K562 (cell line): ENCODE measurements at regions not wholly inside any gene's neighbourhood (a gene's known extent, or its start where the extent isn't known, plus 50 kb on each side); places are given as distances from the start of the nearest gene placed in this dataset.

Experiments used
- EZH2 ChIP-seq: IDR thresholded peaks from 2 replicates; pipeline ENCODE4 v1.6.1; 2012; ENCODE audit warnings: low read depth, mild to moderate bottlenecking, inconsistent platforms, low read length, borderline replicate concordance
- FOXA3 ChIP-seq, 2 experiments: fragments of 450-650 bp in 1 of 2; sonication (generic) in 1 of 2; formaldehyde crosslinking; IDR thresholded peaks in 1 of 2; conservative IDR thresholded peaks in 1 of 2; 2 replicates each; pipeline versions ENCODE4 v1.4.0 to v1.8.0; 2020 to 2022; ENCODE audit warnings: mild to moderate bottlenecking in 2 of 2, missing genetic modification reagents in 1 of 2
- KDM1A ChIP-seq, 2 experiments: fragments of 450-650 bp; IDR thresholded peaks; 2 replicates each; pipeline ENCODE4 v1.6.1; 2016; ENCODE audit warnings: mild to moderate bottlenecking in 2 of 2
- PCBP2 ChIP-seq: fragments of 200-400 bp; formaldehyde crosslinking; IDR thresholded peaks from 2 replicates; pipeline ENCODE4 v1.6.1; 2018; ENCODE audit warnings: low read length, low read depth, mild to moderate bottlenecking, moderate library complexity; ENCODE audit not compliant: poor library complexity, severe bottlenecking
- PREB ChIP-seq: sonication (generic); formaldehyde crosslinking; IDR thresholded peaks from 2 replicates; pipeline ENCODE4 v1.8.1; 2023; ENCODE audit warnings: mild to moderate bottlenecking, missing genetic modification reagents
- ZNF3 ChIP-seq: fragments of 250-450 bp; sonication (Bioruptor Pico); IDR thresholded peaks from 2 replicates; pipeline ENCODE4 v1.5.0; 2021; ENCODE audit warnings: mild to moderate bottlenecking, moderate library complexity
- ZNF583 ChIP-seq: fragments of 250-450 bp; sonication (Bioruptor Pico); IDR thresholded peaks from 2 replicates; pipeline ENCODE4 v1.4.0; 2020
- TF ChIP-seq, protein P1 (sequence below): sonication (generic); formaldehyde crosslinking; IDR thresholded peaks from 2 replicates; pipeline ENCODE4 v1.8.1; 2023; ENCODE audit warnings: mild to moderate bottlenecking, missing genetic modification reagents, moderate library complexity

DNA sequence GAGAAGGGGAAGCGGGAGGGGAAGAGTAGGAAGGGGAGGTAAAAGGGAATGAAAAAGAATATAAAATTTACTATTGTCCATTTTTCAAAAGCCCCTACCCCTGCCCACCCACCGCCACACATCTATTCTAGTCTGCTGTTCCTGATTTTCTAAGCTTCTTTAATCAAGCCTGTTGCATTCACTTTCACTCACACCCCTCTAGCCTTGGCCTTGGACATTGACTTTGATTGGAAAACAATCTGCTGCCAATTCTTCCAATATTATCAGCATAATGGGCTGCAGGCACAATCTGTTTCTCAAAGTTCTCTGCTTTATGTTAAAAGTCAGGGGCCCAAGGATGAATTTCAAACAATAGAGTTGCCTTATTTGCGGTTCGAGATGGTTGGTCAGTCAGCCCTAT is 281.2 kb downstream of the SETD4 start:
- TF ChIP-seq PCBP2 (no peak), KDM1A (IDR thresholded peaks at IDR 0.05) (no peak), ZNF583 (CRISPR knock-in tag) (no peak), ZNF3 (CRISPR knock-in tag) (no peak), PREB (CRISPR knock-in tag) (no peak), EZH2 (no peak), FOXA3 (CRISPR knock-in tag; conservative IDR thresholded peaks at IDR 0.05 in 1 of 2, IDR thresholded peaks at IDR 0.05 in 1 of 2) (no peak)
- TF ChIP-seq, protein P1, sequence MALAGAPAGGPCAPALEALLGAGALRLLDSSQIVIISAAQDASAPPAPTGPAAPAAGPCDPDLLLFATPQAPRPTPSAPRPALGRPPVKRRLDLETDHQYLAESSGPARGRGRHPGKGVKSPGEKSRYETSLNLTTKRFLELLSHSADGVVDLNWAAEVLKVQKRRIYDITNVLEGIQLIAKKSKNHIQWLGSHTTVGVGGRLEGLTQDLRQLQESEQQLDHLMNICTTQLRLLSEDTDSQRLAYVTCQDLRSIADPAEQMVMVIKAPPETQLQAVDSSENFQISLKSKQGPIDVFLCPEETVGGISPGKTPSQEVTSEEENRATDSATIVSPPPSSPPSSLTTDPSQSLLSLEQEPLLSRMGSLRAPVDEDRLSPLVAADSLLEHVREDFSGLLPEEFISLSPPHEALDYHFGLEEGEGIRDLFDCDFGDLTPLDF (CRISPR knock-in tag): no peak
